GM19239 (cell line): ENCODE measurements at regions not wholly inside any gene's neighbourhood (a gene's known extent, or its start where the extent isn't known, plus 50 kb on each side); places are given as distances from the start of the nearest gene placed in this dataset.

Source experiments
- DNase-seq: peaks from one replicate; pipeline ENCODE4 v3.0.0; 2011; ENCODE audit warnings: low spot score; ENCODE audit not compliant: insufficient read length
- FAIRE-seq: peaks from 2 replicates; lab custom pipeline; 2011; peaks lifted over from hg19 to GRCh38; lab: Jason Lieb, UNC

- FAIRE-seq (no peak), DNase-seq (no peak)
These were observed 214.1 kb upstream of the HS3ST5 start for GRCh38 chr6:114556846-114557488.

GRCh38 chr6:114550316-114550715 is 207.5 kb upstream of the HS3ST5 start:
- FAIRE-seq (no peak), DNase-seq (no peak)

- DNase-seq: no peak
- FAIRE-seq: no peak
These were observed 200.9 kb upstream of the HS3ST5 start for GRCh38 chr6:114543696-114544095.

- FAIRE-seq: no peak
- no peak for DNase-seq
These were observed 199.0 kb upstream of the HS3ST5 start for GRCh38 chr6:114541794-114542193.

- no peak for DNase-seq
- no peak for FAIRE-seq
These were observed 195.2 kb upstream of the HS3ST5 start for GRCh38 chr6:114537977-114538376.

GRCh38 chr6:114534813-114535212 is 192.0 kb upstream of the HS3ST5 start:
- FAIRE-seq (no peak), DNase-seq (no peak)

GRCh38 chr6:114524081-114524480 is 181.3 kb upstream of the HS3ST5 start:
- no peak for FAIRE-seq
- DNase-seq: no peak

GRCh38 chr6:114523508-114523907 is 180.7 kb upstream of the HS3ST5 start:
- DNase-seq (no peak), FAIRE-seq (no peak)

GRCh38 chr6:114521926-114522325 is 179.1 kb upstream of the HS3ST5 start:
- no peak for DNase-seq
- FAIRE-seq: no peak

- DNase-seq (no peak), FAIRE-seq (no peak)
These were observed 178.2 kb upstream of the HS3ST5 start for GRCh38 chr6:114520976-114521375.

GRCh38 chr6:114514170-114514569 is 171.3 kb upstream of the HS3ST5 start:
- no peak for FAIRE-seq
- no peak for DNase-seq

- FAIRE-seq: no peak
- no peak for DNase-seq
These were observed 128.6 kb upstream of the HS3ST5 start for GRCh38 chr6:114471450-114471849.

GRCh38 chr6:114467931-114468330 is 125.1 kb upstream of the HS3ST5 start:
- DNase-seq (no peak), FAIRE-seq (no peak)

GRCh38 chr6:114465511-114465910 is 122.7 kb upstream of the HS3ST5 start:
- FAIRE-seq (no peak), DNase-seq (no peak)

GRCh38 chr6:114453737-114454276 is 111.0 kb upstream of the HS3ST5 start:
- no peak for FAIRE-seq
- DNase-seq: no peak

- DNase-seq (no peak), FAIRE-seq (no peak)
These were observed 110.1 kb upstream of the HS3ST5 start for GRCh38 chr6:114452785-114453401.

- FAIRE-seq: no peak
These were observed 107.8 kb upstream of the HS3ST5 start for GRCh38 chr6:114450631-114451030.

GRCh38 chr6:114449659-114450058 is 106.8 kb upstream of the HS3ST5 start:
- no peak for DNase-seq
- FAIRE-seq: no peak

More at GRCh38 chr6:114450631-114451030, 107.8 kb upstream of the HS3ST5 start:
- no peak for DNase-seq

- no peak for DNase-seq
- no peak for FAIRE-seq
These were observed 103.5 kb upstream of the HS3ST5 start for GRCh38 chr6:114446342-114446741.

GRCh38 chr6:114445846-114446245 is 103.0 kb upstream of the HS3ST5 start:
- FAIRE-seq (no peak), DNase-seq (no peak)

GRCh38 chr6:114439411-114439810 is 96.6 kb upstream of the HS3ST5 start:
- FAIRE-seq (no peak), DNase-seq (no peak)

GRCh38 chr6:114437235-114437634 is 94.4 kb upstream of the HS3ST5 start:
- no peak for DNase-seq
- FAIRE-seq: no peak
